ENCODE measurements at regions not wholly inside any gene's neighbourhood (a gene's known extent, or its start where the extent isn't known, plus 50 kb on each side); places are given as distances from the start of the nearest gene placed in this dataset.
"Not testable (repeated sequence)": the region's sequence is repeated elsewhere in the genome, so short reads cannot be mapped to it uniquely, and the experiment has no call there.

DNA sequence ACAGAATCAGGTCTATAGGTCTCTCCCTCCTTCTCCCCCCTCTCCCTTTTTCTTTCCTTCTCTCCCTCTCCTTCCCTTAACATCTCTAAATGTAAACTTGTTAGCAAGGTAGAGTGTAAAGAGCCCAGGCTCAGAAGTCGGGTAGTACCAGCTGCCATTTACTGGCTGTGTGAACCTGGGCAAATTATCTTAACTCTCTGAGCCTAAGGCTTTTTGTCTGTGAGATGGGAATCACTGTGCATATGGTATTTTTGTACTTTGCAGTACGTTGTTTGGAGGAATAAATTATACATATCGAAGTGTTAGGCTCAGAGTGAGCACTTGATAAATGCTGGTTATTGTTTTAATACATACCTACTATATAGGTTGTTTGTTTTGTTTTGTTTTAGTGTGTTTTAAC lies 154.0 kb downstream of the RBMX2 start:
- no peak for DNase-seq
- TF ChIP-seq CTCF (IDR thresholded peaks at IDR 0.05), result no peak
- H3K4me3 ChIP-seq, result no peak overlapping the region
- intact Hi-C loops (cut with DNase I; ENCODE audit: low total_unique reads), result no loop called here
- no peaks in the 10 kb centered on the region for H3K9me3 ChIP-seq
- no peak overlapping the region for H3K27ac ChIP-seq
- peaks cover 0 to 4% (median 0%) of the 10 kb centered on the region in 4 donors for H3K4me1 ChIP-seq
- H3K36me3 ChIP-seq, result no peaks in the 10 kb centered on the region
- H3K27me3 ChIP-seq, result no peaks in the 10 kb centered on the region

- H3K4me3 ChIP-seq, result no peak overlapping the region
- H3K9me3 ChIP-seq, result no peaks in the 10 kb centered on the region
- no peak overlapping the region for H3K27ac ChIP-seq
- no peaks in the 10 kb centered on the region for H3K27me3 ChIP-seq
- no peaks in the 10 kb centered on the region for H3K36me3 ChIP-seq
- no peaks in the 10 kb centered on the region for H3K4me1 ChIP-seq
- no peak for DNase-seq
- intact Hi-C loops (cut with DNase I; ENCODE audit: low total_unique reads), result no loop called here
- TF ChIP-seq CTCF (IDR thresholded peaks at IDR 0.05), result no peak
Observed at GRCh38 chrX:130556951-130557350, 155.2 kb downstream of the RBMX2 start.

GRCh38 chrX:130560544-130560943 lies 158.8 kb downstream of the RBMX2 start:
- Histone ChIP-seq H3K27me3 (no peaks in the 10 kb centered on the region), H3K36me3 (no peaks in the 10 kb centered on the region), H3K9me3 (no peaks in the 10 kb centered on the region), H3K4me3 (no peak overlapping the region), H3K27ac (no peak overlapping the region), H3K4me1 (no peaks in the 10 kb centered on the region)
- no peak for TF ChIP-seq CTCF (IDR thresholded peaks at IDR 0.05)
- no peak for DNase-seq
- intact Hi-C loops (cut with DNase I; ENCODE audit: low total_unique reads), result no loop called here

DNA sequence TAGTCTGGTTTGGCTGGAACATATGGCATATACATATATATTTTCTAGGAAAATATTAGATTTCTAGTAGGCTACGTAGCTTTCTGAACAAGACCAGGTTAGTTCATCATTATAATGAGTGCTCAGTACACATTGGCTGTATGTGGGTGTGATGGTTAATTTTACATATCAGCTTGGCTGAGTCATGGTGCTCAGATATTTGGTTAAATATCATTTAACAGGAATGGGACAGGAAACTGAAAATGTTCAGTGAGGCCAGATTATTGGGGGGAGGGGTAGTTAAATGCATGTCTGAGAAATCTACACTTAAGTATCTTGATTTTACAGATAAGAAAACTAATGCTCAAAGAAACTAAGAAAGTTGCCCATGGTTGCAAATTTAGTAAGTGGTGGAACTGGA lies 160.1 kb downstream of the RBMX2 start:
- no peak for DNase-seq
- TF ChIP-seq CTCF (IDR thresholded peaks at IDR 0.05), result no peak
- Histone ChIP-seq H3K4me3 (no peak overlapping the region), H3K9me3 (no peaks in the 10 kb centered on the region), H3K27ac (no peak overlapping the region), H3K27me3 (no peaks in the 10 kb centered on the region), H3K4me1 (no peaks in the 10 kb centered on the region), H3K36me3 (no peaks in the 10 kb centered on the region)
- intact Hi-C loops (cut with DNase I; ENCODE audit: low total_unique reads), result no loop called here

DNA sequence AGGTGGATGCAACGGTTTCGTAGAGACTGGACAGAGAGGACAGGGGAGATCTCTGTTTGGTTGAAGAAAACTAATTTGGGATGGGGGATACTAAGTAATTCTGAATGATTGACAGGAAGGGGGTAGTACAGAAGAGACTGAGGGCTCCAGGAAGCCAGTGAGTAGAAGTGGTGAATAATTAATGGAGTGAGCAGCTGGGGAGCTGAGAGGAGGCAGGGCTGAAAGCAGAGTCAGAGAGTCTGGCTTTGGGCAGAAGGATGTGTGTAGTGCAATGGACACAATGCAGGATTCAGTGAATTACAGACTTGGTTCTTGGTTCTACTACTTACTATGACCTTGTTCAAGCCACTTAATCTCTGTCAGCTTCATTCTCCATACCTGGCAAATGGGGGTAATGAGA lies 161.7 kb downstream of the RBMX2 start:
- Histone ChIP-seq H3K36me3 (no peaks in the 10 kb centered on the region), H3K27ac (no peak overlapping the region), H3K27me3 (no peaks in the 10 kb centered on the region), H3K4me3 (no peak overlapping the region), H3K9me3 (no peaks in the 10 kb centered on the region), H3K4me1 (no peaks in the 10 kb centered on the region)
- TF ChIP-seq CTCF (IDR thresholded peaks at IDR 0.05), result no peak
- intact Hi-C loops (cut with DNase I; ENCODE audit: low total_unique reads), result no loop called here
- no peak for DNase-seq

DNA sequence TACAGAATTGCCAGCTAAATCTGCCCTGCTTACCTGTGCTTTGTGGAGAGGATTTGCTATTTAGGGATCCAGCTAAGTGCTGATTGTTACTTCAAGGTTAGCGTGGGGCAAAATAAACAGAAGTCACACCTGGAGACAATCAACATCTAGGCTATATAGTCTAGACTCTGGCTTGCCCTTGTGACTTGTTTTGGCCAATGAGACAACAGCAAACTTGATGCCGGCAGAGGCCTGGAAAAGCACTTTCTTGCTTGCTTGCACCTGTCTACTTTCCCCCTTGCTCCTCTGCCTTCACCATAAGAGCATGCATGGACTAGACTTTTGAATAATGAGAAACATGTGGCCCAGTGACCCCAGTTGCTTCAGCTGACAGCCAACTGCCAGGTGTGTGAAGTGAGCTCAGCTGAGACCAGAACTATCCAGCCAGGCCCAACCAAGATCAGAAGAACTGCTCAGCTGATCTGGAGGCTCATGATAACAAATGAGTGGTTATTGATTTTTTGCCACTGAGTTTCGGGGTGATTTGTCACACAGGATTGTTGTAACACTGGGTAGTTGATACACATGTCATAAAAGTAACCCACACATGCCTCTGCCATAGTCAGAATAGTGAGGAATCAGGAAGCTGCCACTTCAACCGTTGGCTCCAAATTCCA lies 164.4 kb downstream of the RBMX2 start:
- Histone ChIP-seq H3K9me3 (no peaks in the 10 kb centered on the region), H3K36me3 (no peaks in the 10 kb centered on the region), H3K27me3 (no peaks in the 10 kb centered on the region), H3K4me3 (no peak overlapping the region), H3K4me1 (no peaks in the 10 kb centered on the region), H3K27ac (no peak overlapping the region)
- no peak for TF ChIP-seq CTCF (IDR thresholded peaks at IDR 0.05)
- intact Hi-C loops (cut with DNase I; ENCODE audit: low total_unique reads), result no loop called here
- no peak for DNase-seq

DNA sequence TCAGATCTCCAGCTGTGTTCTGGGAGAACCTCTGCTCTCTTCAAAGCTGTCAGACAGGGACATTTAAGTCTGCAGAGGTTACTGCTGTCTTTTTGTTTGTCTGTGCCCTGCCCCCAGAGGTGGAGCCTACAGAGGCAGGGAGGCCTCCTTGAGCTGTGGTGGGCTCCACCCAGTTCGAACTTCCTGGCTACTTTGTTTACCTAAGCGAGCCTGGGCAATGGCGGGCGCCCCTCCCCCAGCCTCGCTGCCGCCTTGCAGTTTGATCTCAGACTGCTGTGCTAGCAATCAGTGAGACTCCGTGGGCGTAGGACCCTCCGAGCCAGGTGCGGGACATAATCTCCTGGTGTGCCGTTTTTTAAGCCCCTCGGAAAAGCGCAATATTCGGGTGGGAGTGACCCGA lies 171.2 kb downstream of the RBMX2 start:
- H3K36me3 ChIP-seq, H3K27ac ChIP-seq, H3K4me1 ChIP-seq, H3K27me3 ChIP-seq, H3K4me3 ChIP-seq, DNase-seq, H3K9me3 ChIP-seq: not testable (repeated sequence)
- intact Hi-C loops (cut with DNase I; ENCODE audit: low total_unique reads), result loop anchor here (10.0 kb wide), 1 partner anchor 342 kb away; no protein-coding TSS in a partner anchor
